Heart left ventricle (tissue), 13 donors: ENCODE measurements at regions not wholly inside any gene's neighbourhood (a gene's known extent, or its start where the extent isn't known, plus 50 kb on each side); places are given as distances from the start of the nearest gene placed in this dataset.

Experiments used
- POLR2A ChIP-seq, 2 donors: fragments of 450-650 bp; IDR thresholded peaks; one replicate each; pipeline ENCODE4 v1.6.1; 2017; ENCODE audit warnings: antibody characterized with exemption in 2 of 2, mild to moderate bottlenecking in 2 of 2, moderate library complexity in 2 of 2
- TF ChIP-seq, protein P1 (sequence below), 12 donors: fragments of 200-600 bp; sonication (generic) in 4 of 12; IDR thresholded peaks; one replicate each; pipeline versions ENCODE4 v1.5.0 to v1.8.0; 2018 to 2022; ENCODE audit warnings: antibody characterized with exemption in 12 of 12, mild to moderate bottlenecking in 5 of 12
- donor health status: ischemic (EF 13 %, LVEDD 7.1; RV severe dilation, severe dysfunction).
- donor health status: DM: no; HTN: yes; CAD: no.
- donor health status: DM: no; HTN: no; CAD: no.
- donor health status: ischemic (EF 25% LVEDD 6.9; RV normal size, moderate dysfunction).
- donor health status: ischemic (EF 25% LVEDD 5.7; RV mildly dilated, moderate dysfunction).
- donor health status: ischemic (EF 35%, LVEDD 5.7; RV mildly dilated, moderate dysfunction).
- donor health status: nonischemic (EF 11% LVEDD 7.7; RV severe dilation, severe dysfunction).
- donor health status: DM: yes; HTN: yes; CAD: no.
- donor health status: PGD.
- donor health status: ischemic (EF 29% LVEDD 5.4; RV normal size, mild dysfunction).
- donor health status: nonischemic (EF 23%, LVEDD 6.1; RV moderate dilation, normal function).

DNA sequence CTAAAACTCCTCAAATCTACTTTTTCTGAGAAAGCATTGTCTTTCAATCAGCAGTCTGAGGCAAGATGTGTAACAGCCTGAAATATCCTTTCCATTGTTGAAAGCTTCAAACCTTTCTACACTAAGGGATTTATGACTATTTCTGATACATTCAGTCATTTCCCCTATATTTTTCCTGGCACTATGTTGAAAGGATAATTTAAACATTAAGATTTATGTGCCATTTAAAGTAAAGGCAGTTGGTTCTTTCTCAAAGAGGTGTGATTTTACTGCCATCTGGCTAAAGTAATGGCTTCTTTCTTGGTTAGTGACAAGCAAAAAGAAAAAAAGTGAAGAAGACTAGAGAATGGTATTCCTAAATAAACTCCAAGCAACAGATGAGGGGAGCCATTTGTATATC lies 249.6 kb upstream of the COL8A1 start:
- TF ChIP-seq, protein P1, sequence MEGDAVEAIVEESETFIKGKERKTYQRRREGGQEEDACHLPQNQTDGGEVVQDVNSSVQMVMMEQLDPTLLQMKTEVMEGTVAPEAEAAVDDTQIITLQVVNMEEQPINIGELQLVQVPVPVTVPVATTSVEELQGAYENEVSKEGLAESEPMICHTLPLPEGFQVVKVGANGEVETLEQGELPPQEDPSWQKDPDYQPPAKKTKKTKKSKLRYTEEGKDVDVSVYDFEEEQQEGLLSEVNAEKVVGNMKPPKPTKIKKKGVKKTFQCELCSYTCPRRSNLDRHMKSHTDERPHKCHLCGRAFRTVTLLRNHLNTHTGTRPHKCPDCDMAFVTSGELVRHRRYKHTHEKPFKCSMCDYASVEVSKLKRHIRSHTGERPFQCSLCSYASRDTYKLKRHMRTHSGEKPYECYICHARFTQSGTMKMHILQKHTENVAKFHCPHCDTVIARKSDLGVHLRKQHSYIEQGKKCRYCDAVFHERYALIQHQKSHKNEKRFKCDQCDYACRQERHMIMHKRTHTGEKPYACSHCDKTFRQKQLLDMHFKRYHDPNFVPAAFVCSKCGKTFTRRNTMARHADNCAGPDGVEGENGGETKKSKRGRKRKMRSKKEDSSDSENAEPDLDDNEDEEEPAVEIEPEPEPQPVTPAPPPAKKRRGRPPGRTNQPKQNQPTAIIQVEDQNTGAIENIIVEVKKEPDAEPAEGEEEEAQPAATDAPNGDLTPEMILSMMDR (IDR thresholded peaks at IDR 0.05) = no peak
- no peak for TF ChIP-seq POLR2A (IDR thresholded peaks at IDR 0.05)
